Endothelial cell of umbilical vein (primary cell): ENCODE measurements at regions not wholly inside any gene's neighbourhood (a gene's known extent, or its start where the extent isn't known, plus 50 kb on each side); places are given as distances from the start of the nearest gene placed in this dataset.

Experiments
- EZH2 ChIP-seq: IDR thresholded peaks from 2 replicates; pipeline ENCODE4 v1.6.1; 2012; ENCODE audit warnings: borderline replicate concordance, low read depth, mild to moderate bottlenecking, moderate library complexity, low read length, inconsistent platforms; ENCODE audit not compliant: severe bottlenecking
- MYC ChIP-seq: IDR thresholded peaks from one replicate; pipeline ENCODE4 v1.6.1; 2011; ENCODE audit warnings: mild to moderate bottlenecking, low read depth, low read length
- POLR2A ChIP-seq: IDR thresholded peaks from 2 replicates; pipeline ENCODE4 v1.6.1; 2012; ENCODE audit warnings: low read depth, mild to moderate bottlenecking, control low read depth, low read length
- POLR2AphosphoS5 ChIP-seq: IDR thresholded peaks from 2 replicates; pipeline ENCODE4 v1.6.1; 2012; ENCODE audit warnings: low read depth, mild to moderate bottlenecking, control low read depth, low read length, moderate library complexity; ENCODE audit not compliant: insufficient read depth
- TF ChIP-seq, protein P1 (sequence below), 2 donors: IDR thresholded peaks; 1 replicate in 1 of 2; 2 replicates in 1 of 2; pipeline ENCODE4 v1.5.1; 2011; ENCODE audit warnings: low read length in 2 of 2, mild to moderate bottlenecking in 2 of 2, moderate library complexity in 2 of 2, control low read depth in 1 of 2, inconsistent platforms in 1 of 2, low read depth in 1 of 2; ENCODE audit not compliant: insufficient read depth in 1 of 2; ENCODE audit errors: extremely low read depth in 1 of 2
- TF ChIP-seq, protein P2 (sequence below): IDR thresholded peaks from 2 replicates; pipeline ENCODE4 v1.6.1; 2011; ENCODE audit not compliant: insufficient read depth, insufficient read length

DNA sequence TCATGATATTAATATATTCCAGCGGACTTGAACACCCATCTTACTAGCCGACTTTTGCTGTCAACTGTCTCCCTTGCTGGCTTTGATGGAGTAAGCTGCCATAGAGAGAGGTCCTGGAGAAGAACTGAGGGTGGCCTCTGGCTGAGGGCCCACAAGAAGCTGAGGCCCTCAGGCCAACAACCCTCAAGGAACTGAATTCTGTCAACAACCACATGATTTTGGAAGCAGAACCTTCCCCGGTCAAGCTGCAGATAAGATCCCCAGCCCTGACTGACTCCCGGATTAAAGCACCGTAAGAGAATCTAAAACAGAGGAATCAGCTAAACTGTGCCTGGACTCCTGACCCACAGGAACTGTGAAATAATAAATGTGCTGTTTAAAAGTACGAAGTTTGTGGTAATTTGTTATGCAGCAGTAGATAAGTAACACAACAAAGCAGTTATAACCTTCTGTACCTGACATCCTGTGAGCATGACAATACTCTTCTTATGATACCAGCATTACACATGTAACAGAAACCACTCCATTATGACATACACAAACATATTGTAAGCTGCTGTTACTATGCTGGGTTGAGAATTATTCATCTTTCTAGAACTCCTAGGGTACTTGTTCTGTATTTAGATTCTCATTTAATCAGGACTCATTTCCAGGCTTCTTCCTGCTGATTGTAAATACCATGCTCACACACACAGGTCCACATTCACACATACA, 66.2 kb downstream of the HES1 start:
- TF ChIP-seq, protein P1, sequence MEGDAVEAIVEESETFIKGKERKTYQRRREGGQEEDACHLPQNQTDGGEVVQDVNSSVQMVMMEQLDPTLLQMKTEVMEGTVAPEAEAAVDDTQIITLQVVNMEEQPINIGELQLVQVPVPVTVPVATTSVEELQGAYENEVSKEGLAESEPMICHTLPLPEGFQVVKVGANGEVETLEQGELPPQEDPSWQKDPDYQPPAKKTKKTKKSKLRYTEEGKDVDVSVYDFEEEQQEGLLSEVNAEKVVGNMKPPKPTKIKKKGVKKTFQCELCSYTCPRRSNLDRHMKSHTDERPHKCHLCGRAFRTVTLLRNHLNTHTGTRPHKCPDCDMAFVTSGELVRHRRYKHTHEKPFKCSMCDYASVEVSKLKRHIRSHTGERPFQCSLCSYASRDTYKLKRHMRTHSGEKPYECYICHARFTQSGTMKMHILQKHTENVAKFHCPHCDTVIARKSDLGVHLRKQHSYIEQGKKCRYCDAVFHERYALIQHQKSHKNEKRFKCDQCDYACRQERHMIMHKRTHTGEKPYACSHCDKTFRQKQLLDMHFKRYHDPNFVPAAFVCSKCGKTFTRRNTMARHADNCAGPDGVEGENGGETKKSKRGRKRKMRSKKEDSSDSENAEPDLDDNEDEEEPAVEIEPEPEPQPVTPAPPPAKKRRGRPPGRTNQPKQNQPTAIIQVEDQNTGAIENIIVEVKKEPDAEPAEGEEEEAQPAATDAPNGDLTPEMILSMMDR (IDR thresholded peaks at IDR 0.05; ENCODE audit: extremely low read depth in 1 of 2, insufficient read depth in 1 of 2, low read depth in 1 of 2, low read length in 2 of 2), result no peak
- TF ChIP-seq EZH2 (no peak), POLR2A (no peak), MYC (no peak), POLR2AphosphoS5 (no peak)
- TF ChIP-seq, protein P2, sequence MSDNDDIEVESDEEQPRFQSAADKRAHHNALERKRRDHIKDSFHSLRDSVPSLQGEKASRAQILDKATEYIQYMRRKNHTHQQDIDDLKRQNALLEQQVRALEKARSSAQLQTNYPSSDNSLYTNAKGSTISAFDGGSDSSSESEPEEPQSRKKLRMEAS, result no peak
